SH-SY5Y (cell line): ENCODE measurements at regions not wholly inside any gene's neighbourhood (a gene's known extent, or its start where the extent isn't known, plus 50 kb on each side); places are given as distances from the start of the nearest gene placed in this dataset.

Experiments
- GATA2 ChIP-seq: IDR thresholded peaks from 2 replicates; pipeline ENCODE4 v1.6.1; 2011; ENCODE audit warnings: mild to moderate bottlenecking, low read depth, low read length
- GATA3 ChIP-seq: IDR thresholded peaks from 2 replicates; pipeline ENCODE4 v1.6.1; 2011; ENCODE audit warnings: low read depth, mild to moderate bottlenecking, low read length, moderate library complexity

DNA sequence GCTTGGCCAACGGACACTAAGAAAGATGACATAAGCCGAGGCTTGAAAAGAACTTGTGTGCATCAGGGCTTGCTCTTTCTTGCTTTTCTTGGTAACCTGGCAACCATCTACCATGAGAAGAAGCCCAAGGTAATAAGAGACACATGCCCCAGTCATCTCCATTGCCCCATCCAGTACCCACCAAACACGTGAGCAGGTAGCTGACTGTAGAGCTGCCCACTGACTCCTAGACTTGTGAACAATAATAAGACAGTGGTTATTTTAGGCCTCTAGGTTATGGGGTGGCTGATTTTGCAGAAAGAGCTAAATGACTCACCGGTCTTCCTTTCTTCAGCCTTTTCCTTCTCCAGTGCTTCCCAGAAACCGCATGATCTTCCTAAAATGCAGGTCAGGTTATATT lies 105.0 kb upstream of the JUN start:
- TF ChIP-seq GATA3 (no peak), GATA2 (no peak)
